Activated CD4-positive, alpha-beta T cell treated with anti-CD3 and anti-CD28 coated beads, Interleukin-2, amount 10 ng/mL, durations not matched to agents 24 days and 14 days (primary cell): ENCODE measurements at regions not wholly inside any gene's neighbourhood (a gene's known extent, or its start where the extent isn't known, plus 50 kb on each side); places are given as distances from the start of the nearest gene placed in this dataset.

Experiments
- DNase-seq: peaks from one replicate; pipeline ENCODE4 v3.0.0; 2022
- H3K27ac Mint-ChIP-seq: one replicate; pipeline ENCODE4 v1.8.0; 2022; ENCODE audit warnings: mild to moderate bottlenecking, mixed read lengths
- H3K27me3 Mint-ChIP-seq: one replicate; pipeline ENCODE4 v1.8.0; 2022; ENCODE audit warnings: mixed read lengths
- H3K36me3 Mint-ChIP-seq: one replicate; pipeline ENCODE4 v1.8.0; 2022; ENCODE audit warnings: low read depth, mild to moderate bottlenecking, mixed read lengths
- H3K4me1 Mint-ChIP-seq: one replicate; pipeline ENCODE4 v1.8.0; 2021; ENCODE audit warnings: mixed read lengths
- H3K4me3 Mint-ChIP-seq: one replicate; pipeline ENCODE4 v1.8.0; 2022; ENCODE audit warnings: mild to moderate bottlenecking, moderate library complexity, mixed read lengths
- H3K9me3 Mint-ChIP-seq: one replicate; pipeline ENCODE4 v1.8.0; 2021; ENCODE audit warnings: mixed read lengths
- intact Hi-C: fragments of 100-400 bp; cut with micrococcal nuclease; formaldehyde crosslinking; loops from one replicate; pipeline ENCODE4 v1.15.1; 2023

GRCh38 chr2:37869304-37869703, 55.8 kb upstream of the RMDN2 start:
- peaks cover 38% of the 10 kb centered on the region for H3K4me1 Mint-ChIP-seq
- no peaks in the 10 kb centered on the region for H3K36me3 Mint-ChIP-seq
- no peak for DNase-seq
- H3K4me3 Mint-ChIP-seq = no peak overlapping the region
- H3K9me3 Mint-ChIP-seq = peaks cover 3% of the 10 kb centered on the region
- intact Hi-C loops = no loop called here
- no peak overlapping the region for H3K27ac Mint-ChIP-seq
- H3K27me3 Mint-ChIP-seq = peaks cover 5% of the 10 kb centered on the region

- peaks cover 43% of the 10 kb centered on the region for H3K4me1 Mint-ChIP-seq
- peaks cover 5% of the 10 kb centered on the region for H3K27me3 Mint-ChIP-seq
- intact Hi-C loops = loop anchor here (5.0 to 10.0 kb wide), 3 partner anchors 155 to 635 kb away; partner anchors contain the start of genes CDC42EP3, CEBPZ and NDUFAF7
- DNase-seq = no peak
- H3K4me3 Mint-ChIP-seq = no peak overlapping the region
- H3K9me3 Mint-ChIP-seq = peaks cover 3% of the 10 kb centered on the region
- H3K36me3 Mint-ChIP-seq = no peaks in the 10 kb centered on the region
- H3K27ac Mint-ChIP-seq = no peak overlapping the region
Observed at GRCh38 chr2:37869771-37870170, 55.3 kb upstream of the RMDN2 start.

- Mint-ChIP-seq H3K4me3 (no peak overlapping the region), H3K4me1 (peaks cover 45% of the 10 kb centered on the region), H3K27ac (peak overlapping the region; percentile 94), H3K9me3 (peaks cover 3% of the 10 kb centered on the region), H3K36me3 (no peaks in the 10 kb centered on the region), H3K27me3 (peaks cover 5% of the 10 kb centered on the region)
- intact Hi-C loops = loop anchor here (1.0 to 10.0 kb wide), 4 partner anchors 156 to 636 kb away; partner anchors contain the start of genes CDC42EP3, CEBPZ and NDUFAF7
- no peak for DNase-seq
Observed at GRCh38 chr2:37870829-37871228, 54.3 kb upstream of the RMDN2 start.

- H3K4me1 Mint-ChIP-seq = peaks cover 45% of the 10 kb centered on the region
- peak overlapping the region; percentile 69 for H3K4me3 Mint-ChIP-seq
- peaks cover 2% of the 10 kb centered on the region for H3K27me3 Mint-ChIP-seq
- H3K27ac Mint-ChIP-seq = peak overlapping the region; percentile 94
- peaks cover 3% of the 10 kb centered on the region for H3K9me3 Mint-ChIP-seq
- intact Hi-C loops = loop anchor here (1.0 to 10.0 kb wide), 8 partner anchors 38 to 637 kb away; partner anchors contain the start of genes CDC42EP3, CEBPZ and NDUFAF7
- no peak for DNase-seq
- H3K36me3 Mint-ChIP-seq = no peaks in the 10 kb centered on the region
Observed at GRCh38 chr2:37871456-37872191, 53.5 kb upstream of the RMDN2 start.

GRCh38 chr2:37872192-37872750, 52.8 kb upstream of the RMDN2 start:
- DNase-seq = no peak
- Mint-ChIP-seq H3K27me3 (peaks cover 2% of the 10 kb centered on the region), H3K4me3 (peak overlapping the region; percentile 69), H3K9me3 (peaks cover 3% of the 10 kb centered on the region), H3K36me3 (no peaks in the 10 kb centered on the region), H3K27ac (peak overlapping the region; percentile 94), H3K4me1 (peaks cover 45% of the 10 kb centered on the region)
- intact Hi-C loops = loop anchor here (1.0 to 10.0 kb wide), 7 partner anchors 39 to 637 kb away; partner anchors contain the start of genes CDC42EP3, CEBPZ and NDUFAF7

GRCh38 chr2:37873229-37873628, 51.9 kb upstream of the RMDN2 start:
- peak overlapping the region; percentile 94 for H3K27ac Mint-ChIP-seq
- H3K9me3 Mint-ChIP-seq = no peaks in the 10 kb centered on the region
- no peaks in the 10 kb centered on the region for H3K36me3 Mint-ChIP-seq
- DNase-seq = no peak
- H3K27me3 Mint-ChIP-seq = peaks cover 2% of the 10 kb centered on the region
- no peak overlapping the region for H3K4me3 Mint-ChIP-seq
- intact Hi-C loops = loop anchor here (2.0 to 10.0 kb wide), 4 partner anchors 158 to 638 kb away; partner anchors contain the start of genes CDC42EP3, CEBPZ and NDUFAF7
- H3K4me1 Mint-ChIP-seq = peaks cover 48% of the 10 kb centered on the region

GRCh38 chr2:37873749-37874330, 51.2 kb upstream of the RMDN2 start:
- Mint-ChIP-seq H3K27ac (no peak overlapping the region), H3K27me3 (peaks cover 2% of the 10 kb centered on the region)

GRCh38 chr2:37874470-37874869, 50.6 kb upstream of the RMDN2 start:
- Mint-ChIP-seq H3K36me3 (no peaks in the 10 kb centered on the region), H3K27ac (peak overlapping the region; percentile 26), H3K27me3 (peaks cover 2% of the 10 kb centered on the region), H3K4me3 (no peak overlapping the region), H3K9me3 (no peaks in the 10 kb centered on the region), H3K4me1 (peaks cover 48% of the 10 kb centered on the region)
- DNase-seq = no peak
- intact Hi-C loops = loop anchor here (5.0 to 10.0 kb wide), 3 partner anchors 160 to 640 kb away; partner anchors contain the start of genes CDC42EP3, CEBPZ and NDUFAF7

More at GRCh38 chr2:37873749-37874330, 51.2 kb upstream of the RMDN2 start:
- intact Hi-C loops = loop anchor here (2.0 to 10.0 kb wide), 4 partner anchors 159 to 639 kb away; partner anchors contain the start of genes CDC42EP3, CEBPZ and NDUFAF7
- no peak overlapping the region for H3K4me3 Mint-ChIP-seq
- DNase-seq = no peak
- H3K9me3 Mint-ChIP-seq = no peaks in the 10 kb centered on the region
- H3K4me1 Mint-ChIP-seq = peaks cover 48% of the 10 kb centered on the region
- H3K36me3 Mint-ChIP-seq = no peaks in the 10 kb centered on the region
